H1 (cell line): ENCODE measurements at regions not wholly inside any gene's neighbourhood (a gene's known extent, or its start where the extent isn't known, plus 50 kb on each side); places are given as distances from the start of the nearest gene placed in this dataset.

ENCODE experiments used
- ASH2L ChIP-seq: fragments of 200-600, 300-600 bp; sonication (generic); IDR thresholded peaks from one replicate; pipeline ENCODE4 v1.7.1; 2017; ENCODE audit warnings: low read length
- CHD7 ChIP-seq: fragments of 300-600 bp; sonication (generic); IDR thresholded peaks from 2 replicates; pipeline ENCODE4 v1.7.1; 2012; ENCODE audit warnings: low read length, moderate library complexity, mild to moderate bottlenecking, inconsistent platforms; ENCODE audit not compliant: insufficient replicate concordance
- EGR1 ChIP-seq: IDR thresholded peaks from 2 replicates; pipeline ENCODE4 v1.6.1; 2011; ENCODE audit warnings: low read depth, low read length, borderline replicate concordance
- MAX ChIP-seq: IDR thresholded peaks from 2 replicates; pipeline ENCODE4 v1.6.1; 2012; ENCODE audit warnings: inconsistent platforms
- NRF1 ChIP-seq: IDR thresholded peaks from 2 replicates; pipeline ENCODE4 v1.6.1; 2011; ENCODE audit warnings: mild to moderate bottlenecking, low read depth, low read length, improper control_type of control experiment
- POLR2A ChIP-seq, 2 experiments: IDR thresholded peaks; 1 replicate in 1 of 2; 2 replicates in 1 of 2; pipeline ENCODE4 v1.6.1; 2011; ENCODE audit warnings: low read depth in 2 of 2, low read length in 2 of 2, mild to moderate bottlenecking in 2 of 2; ENCODE audit errors: control extremely low read depth in 1 of 2
- POLR2AphosphoS5 ChIP-seq: IDR thresholded peaks from 2 replicates; pipeline ENCODE4 v1.6.1; 2011; ENCODE audit warnings: low read depth, low read length
- SIN3A ChIP-seq, 2 experiments: IDR thresholded peaks in 1 of 2; conservative IDR thresholded peaks in 1 of 2; 2 replicates each; pipeline ENCODE4 v1.6.1; 2011 to 2012; ENCODE audit warnings: low read length in 2 of 2, improper control_type of control experiment in 1 of 2, low read depth in 1 of 2, mild to moderate bottlenecking in 1 of 2
- TAF1 ChIP-seq: IDR thresholded peaks from 2 replicates; pipeline ENCODE4 v1.6.1; 2011; ENCODE audit warnings: mild to moderate bottlenecking, low read depth, low read length

GRCh38 chr13:34294483-34295129 is 476.7 kb downstream of the RFC3 start (continued):
- TF ChIP-seq CHD7 (no peak), SIN3A (conservative IDR thresholded peaks at IDR 0.05 in 1 of 2, IDR thresholded peaks at IDR 0.05 in 1 of 2; ENCODE audit: low read depth in 1 of 2, low read length in 2 of 2) (no peak), TAF1 (no peak), EGR1 (no peak), POLR2A (IDR thresholded peaks at IDR 0.05; ENCODE audit: control extremely low read depth in 1 of 2, low read depth in 2 of 2, low read length in 2 of 2) (no peak), NRF1 (no peak), POLR2AphosphoS5 (no peak), MAX (no peak), ASH2L (no peak)
